H9 (cell line): ENCODE measurements at regions not wholly inside any gene's neighbourhood (a gene's known extent, or its start where the extent isn't known, plus 50 kb on each side); places are given as distances from the start of the nearest gene placed in this dataset.

Experiments used
- DNase-seq: peaks from one replicate; pipeline ENCODE4 v3.0.0-alpha.2; 2017
- H2AFZ ChIP-seq: one replicate; pipeline ENCODE4 v1.6.1; 2013; ENCODE audit warnings: mild to moderate bottlenecking, low read length, control low read depth, moderate library complexity
- H2AK5ac ChIP-seq: 2 replicates; pipeline ENCODE4 v1.6.1; 2013; ENCODE audit warnings: low read length, control low read depth, mixed read lengths; ENCODE audit not compliant: insufficient read length
- H2BK120ac ChIP-seq: one replicate; pipeline ENCODE4 v1.6.1; 2013; ENCODE audit warnings: low read depth, mild to moderate bottlenecking, low read length, control low read depth, inconsistent platforms; ENCODE audit not compliant: poor library complexity, severe bottlenecking
- H2BK12ac ChIP-seq: 2 replicates; pipeline ENCODE4 v1.6.1; 2013; ENCODE audit warnings: low read length, control low read depth, mixed read lengths, low read depth; ENCODE audit not compliant: insufficient read length
- H2BK15ac ChIP-seq: 2 replicates; pipeline ENCODE4 v1.6.1; 2013; ENCODE audit warnings: low read depth, low read length, control low read depth
- H2BK20ac ChIP-seq: one replicate; pipeline ENCODE4 v1.6.1; 2013; ENCODE audit warnings: low read depth, mild to moderate bottlenecking, low read length, control low read depth, inconsistent platforms; ENCODE audit not compliant: poor library complexity, severe bottlenecking
- H2BK5ac ChIP-seq: 2 replicates; pipeline ENCODE4 v1.6.1; 2013; ENCODE audit warnings: low read length, control low read depth, mixed read lengths; ENCODE audit not compliant: insufficient read length
- H3K14ac ChIP-seq: 2 replicates; pipeline ENCODE4 v1.6.1; 2013; ENCODE audit warnings: low read length, control low read depth; ENCODE audit not compliant: insufficient read depth
- H3K18ac ChIP-seq: 2 replicates; pipeline ENCODE4 v1.6.1; 2013; ENCODE audit warnings: low read depth, mild to moderate bottlenecking, mixed read lengths, low read length, control low read depth; ENCODE audit not compliant: insufficient read length
- H3K23ac ChIP-seq: 2 replicates; pipeline ENCODE4 v1.6.1; 2013; ENCODE audit warnings: low read length, control low read depth, mixed read lengths, low read depth; ENCODE audit not compliant: insufficient read length
- H3K23me2 ChIP-seq: 2 replicates; pipeline ENCODE4 v1.6.1; 2013; ENCODE audit warnings: low read depth, mild to moderate bottlenecking, mixed read lengths, low read length, control low read depth; ENCODE audit not compliant: insufficient read length, poor library complexity, severe bottlenecking
- H3K27ac ChIP-seq: 2 replicates; pipeline ENCODE4 v1.5.1; 2013; ENCODE audit warnings: low read length, control low read depth, mixed read lengths, low read depth; ENCODE audit not compliant: insufficient read length
- H3K27me3 ChIP-seq: 2 replicates; pipeline ENCODE4 v1.6.1; 2013; ENCODE audit warnings: low read length, control low read depth, inconsistent platforms; ENCODE audit not compliant: insufficient read depth
- H3K4ac ChIP-seq: 2 replicates; pipeline ENCODE4 v1.6.1; 2013; ENCODE audit warnings: low read depth, mild to moderate bottlenecking, control low read depth, inconsistent platforms, low read length, moderate library complexity
- H3K4me1 ChIP-seq: 2 replicates; pipeline ENCODE4 v1.6.1; 2013; ENCODE audit warnings: low read length, control low read depth, inconsistent platforms; ENCODE audit not compliant: insufficient read depth
- H3K4me2 ChIP-seq: 2 replicates; pipeline ENCODE4 v1.6.1; 2013; ENCODE audit warnings: low read length, control low read depth, mixed read lengths; ENCODE audit not compliant: insufficient read length, insufficient read depth
- H3K56ac ChIP-seq: 2 replicates; pipeline ENCODE4 v1.6.1; 2013; ENCODE audit warnings: low read depth, mild to moderate bottlenecking, mixed read lengths, low read length, control low read depth; ENCODE audit not compliant: insufficient read length
- H3K79me1 ChIP-seq: 2 replicates; pipeline ENCODE4 v1.6.1; 2013; ENCODE audit warnings: low read depth, mild to moderate bottlenecking, moderate library complexity, low read length, control low read depth, inconsistent platforms; ENCODE audit not compliant: insufficient read depth, poor library complexity, severe bottlenecking
- H3K79me2 ChIP-seq: 2 replicates; pipeline ENCODE4 v1.6.1; 2013; ENCODE audit warnings: low read length, control low read depth, inconsistent platforms; ENCODE audit not compliant: insufficient read depth
- H3K9ac ChIP-seq: 2 replicates; pipeline ENCODE4 v1.6.1; 2013; ENCODE audit warnings: low read length, control low read depth, mixed read lengths; ENCODE audit not compliant: insufficient read length; ENCODE audit errors: extremely low read depth
- H3K9me3 ChIP-seq: one replicate; pipeline ENCODE4 v1.6.1; 2013; ENCODE audit warnings: low read depth, low read length, inconsistent platforms; ENCODE audit not compliant: control insufficient read depth
- H3T11ph ChIP-seq: one replicate; pipeline ENCODE4 v1.6.1; 2013; ENCODE audit warnings: mild to moderate bottlenecking, low read length, control low read depth, inconsistent platforms
- H4K20me1 ChIP-seq: one replicate; pipeline ENCODE4 v1.6.1; 2013; ENCODE audit not compliant: control insufficient read depth, insufficient read length, insufficient read depth
- H4K5ac ChIP-seq: 2 replicates; pipeline ENCODE4 v1.6.1; 2013; ENCODE audit warnings: low read depth, mild to moderate bottlenecking, mixed read lengths, low read length, control low read depth; ENCODE audit not compliant: insufficient read length
- H4K8ac ChIP-seq: replicated peaks from 2 replicates; pipeline ENCODE4 v1.6.1; 2013; ENCODE audit warnings: low read length, control low read depth, mixed read lengths, low read depth; ENCODE audit not compliant: insufficient read length
- H4K91ac ChIP-seq: 2 replicates; pipeline ENCODE4 v1.6.1; 2013; ENCODE audit warnings: low read depth, mild to moderate bottlenecking, moderate library complexity, mixed read lengths, low read length, control low read depth; ENCODE audit not compliant: insufficient read length
- H3K27ac Mint-ChIP-seq, 3 experiments: 2 replicates in 2 of 3; 3 replicates in 1 of 3; pipeline ENCODE4 v1.8.0; 2020 to 2021; ENCODE audit warnings: mixed read lengths in 3 of 3, mild to moderate bottlenecking in 1 of 3, moderate library complexity in 1 of 3
- H3K27me3 Mint-ChIP-seq: 2 replicates; pipeline ENCODE4 v1.8.0; 2021; ENCODE audit warnings: low read depth, mild to moderate bottlenecking, moderate library complexity, mixed read lengths
- H3K36me3 Mint-ChIP-seq, 3 experiments: 2 replicates in 2 of 3; 3 replicates in 1 of 3; pipeline ENCODE4 v1.8.0; 2020 to 2021; ENCODE audit warnings: low read depth in 3 of 3, mixed read lengths in 3 of 3; ENCODE audit not compliant: insufficient read depth in 1 of 3
- H3K4me1 Mint-ChIP-seq, 2 experiments: 2 replicates each; pipeline ENCODE4 v1.8.0; 2020; ENCODE audit warnings: mixed read lengths in 2 of 2
- H3K4me3 Mint-ChIP-seq, 2 experiments: 2 replicates in 1 of 2; 3 replicates in 1 of 2; pipeline ENCODE4 v1.8.0; 2020 to 2021; ENCODE audit warnings: mild to moderate bottlenecking in 2 of 2, mixed read lengths in 2 of 2, moderate library complexity in 1 of 2
- H3K9me3 Mint-ChIP-seq, 2 experiments: 2 replicates in 1 of 2; 3 replicates in 1 of 2; pipeline ENCODE4 v1.8.0; 2020; ENCODE audit warnings: mild to moderate bottlenecking in 2 of 2, mixed read lengths in 2 of 2, moderate library complexity in 1 of 2
- WGBS: extraction: QIAGEN DNeasy Blood & Tissue Kit; methylation state at CpG from one replicate; pipeline ENCODE4 v1.1.7; 2013; ENCODE audit warnings: missing lambda C conversion rate, low lambda C conversion rate, mixed read lengths; ENCODE audit not compliant: insufficient read length; ENCODE audit errors: extremely low coverage; 5-methylcytosine and 5-hydroxymethylcytosine counted together
- TF ChIP-seq, protein P1 (sequence below): fragments of 200-600 bp; sonication (generic); conservative IDR thresholded peaks from 3 replicates; pipeline ENCODE4 v1.8.0; 2021; ENCODE audit warnings: antibody characterized with exemption, mild to moderate bottlenecking

DNA sequence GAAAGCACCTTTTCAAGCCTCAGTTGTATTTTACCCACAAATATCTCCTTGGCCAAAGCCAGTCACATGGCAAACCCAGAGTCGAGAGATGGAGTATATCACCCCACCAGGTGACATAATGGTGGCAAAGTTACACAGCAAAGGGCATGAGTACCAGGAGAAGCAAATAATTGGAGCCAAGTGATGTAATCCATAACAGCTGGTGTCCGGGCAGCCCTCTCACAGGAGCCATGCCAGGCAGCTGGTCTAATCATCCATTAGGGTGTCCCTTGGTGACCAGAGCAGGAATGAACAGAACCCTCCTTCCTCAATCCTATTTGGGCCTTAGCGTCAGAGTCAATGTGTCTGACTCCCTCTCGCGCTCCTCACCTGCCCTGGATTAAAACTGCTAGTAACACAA, 272.1 kb downstream of the LRFN2 start:
- Histone ChIP-seq H4K91ac (no peak overlapping the region), H3K79me2 (no peaks in the 10 kb centered on the region), H2BK20ac (no peak overlapping the region), H3K56ac (no peak overlapping the region), H3K79me1 (no peaks in the 10 kb centered on the region), H4K8ac (no peak overlapping the region), H2BK15ac (no peak overlapping the region), H3K9me3 (no peaks in the 10 kb centered on the region), H4K5ac (no peak overlapping the region), H4K20me1 (no peaks in the 10 kb centered on the region), H3K27ac (no peak overlapping the region), H3K4ac (no peak overlapping the region), H2BK5ac (no peak overlapping the region), H3K23ac (no peak overlapping the region), H3K18ac (no peak overlapping the region), H3T11ph (no peak overlapping the region), H2AK5ac (no peak overlapping the region), H2AFZ (no peak overlapping the region), H2BK120ac (no peak overlapping the region), H3K4me1 (no peaks in the 10 kb centered on the region), H3K9ac (no peak overlapping the region), H3K27me3 (no peaks in the 10 kb centered on the region), H3K14ac (no peak overlapping the region), H3K23me2 (no peaks in the 10 kb centered on the region), H3K4me2 (no peak overlapping the region), H2BK12ac (no peak overlapping the region)
- WGBS: no CpG with 5 or more reads among the region's 5 CpGs
- DNase-seq: no peak
- Mint-ChIP-seq H3K4me3 (no peak overlapping the region), H3K9me3 (peaks cover 0 to 2% of the 10 kb centered on the region in 2 experiments; a peak in 1 of 5 replicates), H3K27ac (no peak overlapping the region), H3K4me1 (no peaks in the 10 kb centered on the region), H3K36me3 (no peaks in the 10 kb centered on the region; a peak in 1 of 7 replicates), H3K27me3 (peaks cover 13% of the 10 kb centered on the region)
- TF ChIP-seq, protein P1, sequence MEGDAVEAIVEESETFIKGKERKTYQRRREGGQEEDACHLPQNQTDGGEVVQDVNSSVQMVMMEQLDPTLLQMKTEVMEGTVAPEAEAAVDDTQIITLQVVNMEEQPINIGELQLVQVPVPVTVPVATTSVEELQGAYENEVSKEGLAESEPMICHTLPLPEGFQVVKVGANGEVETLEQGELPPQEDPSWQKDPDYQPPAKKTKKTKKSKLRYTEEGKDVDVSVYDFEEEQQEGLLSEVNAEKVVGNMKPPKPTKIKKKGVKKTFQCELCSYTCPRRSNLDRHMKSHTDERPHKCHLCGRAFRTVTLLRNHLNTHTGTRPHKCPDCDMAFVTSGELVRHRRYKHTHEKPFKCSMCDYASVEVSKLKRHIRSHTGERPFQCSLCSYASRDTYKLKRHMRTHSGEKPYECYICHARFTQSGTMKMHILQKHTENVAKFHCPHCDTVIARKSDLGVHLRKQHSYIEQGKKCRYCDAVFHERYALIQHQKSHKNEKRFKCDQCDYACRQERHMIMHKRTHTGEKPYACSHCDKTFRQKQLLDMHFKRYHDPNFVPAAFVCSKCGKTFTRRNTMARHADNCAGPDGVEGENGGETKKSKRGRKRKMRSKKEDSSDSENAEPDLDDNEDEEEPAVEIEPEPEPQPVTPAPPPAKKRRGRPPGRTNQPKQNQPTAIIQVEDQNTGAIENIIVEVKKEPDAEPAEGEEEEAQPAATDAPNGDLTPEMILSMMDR: no peak
